SK-N-SH treated with all-trans-retinoic acid at 6 μM for 48 hours (cell line): ENCODE measurements at regions not wholly inside any gene's neighbourhood (a gene's known extent, or its start where the extent isn't known, plus 50 kb on each side); places are given as distances from the start of the nearest gene placed in this dataset.
A peak's percentile ranks its signal among the peaks of the same experiment; 100 is the strongest.

ENCODE experiments used
- ATAC-seq: fragments of 200-7000 bp; cut with Tn5 transposase; 3 replicates; pipeline ENCODE4 v1.9.1; 2020; ENCODE audit warnings: mild to moderate bottlenecking, moderate library complexity
- ARNTL ChIP-seq: fragments of 450-650 bp; formaldehyde crosslinking; IDR thresholded peaks from 2 replicates; pipeline ENCODE4 v1.5.0; 2020; ENCODE audit warnings: low read depth, mild to moderate bottlenecking, moderate library complexity, borderline replicate concordance
- BACH2 ChIP-seq: fragments of 250-450 bp; sonication (Bioruptor Pico); IDR thresholded peaks from 2 replicates; pipeline ENCODE4 v1.9.0; 2021; ENCODE audit warnings: mild to moderate bottlenecking, borderline replicate concordance
- GLIS3 ChIP-seq: fragments of 250-450 bp; sonication (Bioruptor Pico); IDR thresholded peaks from 2 replicates; pipeline ENCODE4 v1.5.0; 2020; ENCODE audit warnings: mild to moderate bottlenecking, moderate library complexity
- ISL1 ChIP-seq: fragments of 250-450 bp; sonication (Bioruptor Pico); IDR thresholded peaks from 2 replicates; pipeline ENCODE4 v2.1.2; 2022; ENCODE audit warnings: mild to moderate bottlenecking, moderate library complexity
- OSR1 ChIP-seq: fragments of 250-450 bp; sonication (Bioruptor Pico); IDR thresholded peaks from 2 replicates; pipeline ENCODE4 v1.8.0; 2022; ENCODE audit warnings: moderate library complexity, mild to moderate bottlenecking, inconsistent platforms
- PATZ1 ChIP-seq: fragments of 250-450 bp; sonication (Bioruptor Pico); IDR thresholded peaks from 2 replicates; pipeline ENCODE4 v1.8.0; 2020; ENCODE audit warnings: mild to moderate bottlenecking, moderate library complexity, borderline replicate concordance
- PPARA ChIP-seq: fragments of 250-450 bp; sonication (Bioruptor Pico); IDR thresholded peaks from 2 replicates; pipeline ENCODE4 v1.5.0; 2020; ENCODE audit warnings: mild to moderate bottlenecking, borderline replicate concordance
- SNAI2 ChIP-seq: fragments of 250-450 bp; sonication (Bioruptor Pico); IDR thresholded peaks from 2 replicates; pipeline ENCODE4 v1.5.0; 2020; ENCODE audit warnings: mild to moderate bottlenecking, moderate library complexity
- TCF4 ChIP-seq: fragments of 250-450 bp; sonication (Bioruptor Pico); IDR thresholded peaks from 2 replicates; pipeline ENCODE4 v1.8.0; 2021; ENCODE audit warnings: mild to moderate bottlenecking, moderate library complexity, borderline replicate concordance
- TOX ChIP-seq: fragments of 250-450 bp; sonication (Bioruptor Pico); IDR thresholded peaks from 2 replicates; pipeline ENCODE4 v1.8.0; 2021; ENCODE audit warnings: mild to moderate bottlenecking, moderate library complexity, borderline replicate concordance
- ZC3H10 ChIP-seq: fragments of 250-450 bp; sonication (Bioruptor Pico); IDR thresholded peaks from 2 replicates; pipeline ENCODE4 v1.5.1; 2021; ENCODE audit warnings: mild to moderate bottlenecking, moderate library complexity
- ZFP3 ChIP-seq: fragments of 250-450 bp; sonication (Bioruptor Pico); IDR thresholded peaks from 2 replicates; pipeline ENCODE4 v1.5.0; 2020; ENCODE audit warnings: mild to moderate bottlenecking, moderate library complexity
- ZFP30 ChIP-seq: fragments of 450-650 bp; formaldehyde crosslinking; IDR thresholded peaks from 2 replicates; pipeline ENCODE4 v1.5.0; 2022; ENCODE audit warnings: mild to moderate bottlenecking, moderate library complexity
- ZNF565 ChIP-seq: fragments of 450-650 bp; formaldehyde crosslinking; conservative IDR thresholded peaks from 2 replicates; pipeline ENCODE4 v1.5.0; 2020; ENCODE audit warnings: low read depth, mild to moderate bottlenecking, moderate library complexity
- ZNF70 ChIP-seq: fragments of 450-650 bp; formaldehyde crosslinking; IDR thresholded peaks from 2 replicates; pipeline ENCODE4 v1.5.0; 2020; ENCODE audit warnings: mild to moderate bottlenecking, moderate library complexity
- ZNF8 ChIP-seq: fragments of 450-650 bp; formaldehyde crosslinking; IDR thresholded peaks from 2 replicates; pipeline ENCODE4 v1.5.0; 2020; ENCODE audit warnings: mild to moderate bottlenecking, moderate library complexity
- TF ChIP-seq, protein P1 (sequence below): fragments of 250-450 bp; sonication (Bioruptor Pico); IDR thresholded peaks from 2 replicates; pipeline ENCODE4 v1.8.0; 2021; ENCODE audit warnings: low read depth, mild to moderate bottlenecking, moderate library complexity, borderline replicate concordance
- TF ChIP-seq, protein P2 (sequence below): fragments of 250-450 bp; sonication (Bioruptor Pico); IDR thresholded peaks from 2 replicates; pipeline ENCODE4 v1.5.0; 2020; ENCODE audit warnings: mild to moderate bottlenecking, moderate library complexity
- TF ChIP-seq, protein P3 (sequence below): fragments of 250-450 bp; sonication (Bioruptor Pico); IDR thresholded peaks from 2 replicates; pipeline ENCODE4 v1.5.1; 2021; ENCODE audit warnings: mild to moderate bottlenecking, moderate library complexity

- TF ChIP-seq ZNF70 (CRISPR knock-in tag): no peak
- TF ChIP-seq, protein P1, sequence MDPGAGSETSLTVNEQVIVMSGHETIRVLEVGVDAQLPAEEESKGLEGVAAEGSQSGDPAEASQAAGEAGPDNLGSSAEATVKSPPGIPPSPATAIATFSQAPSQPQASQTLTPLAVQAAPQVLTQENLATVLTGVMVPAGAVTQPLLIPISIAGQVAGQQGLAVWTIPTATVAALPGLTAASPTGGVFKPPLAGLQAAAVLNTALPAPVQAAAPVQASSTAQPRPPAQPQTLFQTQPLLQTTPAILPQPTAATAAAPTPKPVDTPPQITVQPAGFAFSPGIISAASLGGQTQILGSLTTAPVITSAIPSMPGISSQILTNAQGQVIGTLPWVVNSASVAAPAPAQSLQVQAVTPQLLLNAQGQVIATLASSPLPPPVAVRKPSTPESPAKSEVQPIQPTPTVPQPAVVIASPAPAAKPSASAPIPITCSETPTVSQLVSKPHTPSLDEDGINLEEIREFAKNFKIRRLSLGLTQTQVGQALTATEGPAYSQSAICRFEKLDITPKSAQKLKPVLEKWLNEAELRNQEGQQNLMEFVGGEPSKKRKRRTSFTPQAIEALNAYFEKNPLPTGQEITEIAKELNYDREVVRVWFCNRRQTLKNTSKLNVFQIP (CRISPR knock-in tag): no peak
- no peak for TF ChIP-seq GLIS3
- no peak for TF ChIP-seq SNAI2
- no peak for TF ChIP-seq ZNF8
- no peak for TF ChIP-seq ZC3H10 (CRISPR knock-in tag)
- no peak for TF ChIP-seq ISL1
- TF ChIP-seq TOX (CRISPR knock-in tag): no peak
- TF ChIP-seq ZFP3 (CRISPR knock-in tag): no peak
- TF ChIP-seq, all 23 proteins: peak for 0
Observed at GRCh38 chrX:45755703-45756102, 555.0 kb upstream of the DIPK2B start (continued).

DNA sequence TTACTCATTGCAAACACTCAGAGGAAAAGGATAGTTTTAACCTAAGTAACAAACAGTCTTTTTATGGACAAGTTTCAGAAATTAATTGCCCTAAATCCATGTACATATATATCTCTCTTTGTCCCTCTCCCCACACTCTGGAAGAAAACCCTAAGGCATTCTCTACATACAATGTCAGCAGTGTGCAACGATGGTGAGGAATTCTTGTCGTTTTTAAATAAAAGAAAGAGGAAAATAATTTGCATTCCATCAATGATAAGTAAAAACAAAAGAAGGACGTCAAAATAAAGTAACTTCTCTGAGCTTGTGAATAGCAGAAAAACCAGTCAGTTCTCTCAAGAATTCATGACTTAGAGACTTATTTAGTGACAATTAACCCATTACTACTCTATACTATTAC lies 550.5 kb upstream of the DIPK2B start:
- TF ChIP-seq OSR1 (CRISPR knock-in tag) (no peak), ZNF565 (CRISPR knock-in tag) (no peak), ZFP3 (CRISPR knock-in tag) (no peak), ZC3H10 (CRISPR knock-in tag) (no peak), BACH2 (CRISPR knock-in tag) (no peak), PPARA (CRISPR knock-in tag) (no peak)
- TF ChIP-seq, protein P2, sequence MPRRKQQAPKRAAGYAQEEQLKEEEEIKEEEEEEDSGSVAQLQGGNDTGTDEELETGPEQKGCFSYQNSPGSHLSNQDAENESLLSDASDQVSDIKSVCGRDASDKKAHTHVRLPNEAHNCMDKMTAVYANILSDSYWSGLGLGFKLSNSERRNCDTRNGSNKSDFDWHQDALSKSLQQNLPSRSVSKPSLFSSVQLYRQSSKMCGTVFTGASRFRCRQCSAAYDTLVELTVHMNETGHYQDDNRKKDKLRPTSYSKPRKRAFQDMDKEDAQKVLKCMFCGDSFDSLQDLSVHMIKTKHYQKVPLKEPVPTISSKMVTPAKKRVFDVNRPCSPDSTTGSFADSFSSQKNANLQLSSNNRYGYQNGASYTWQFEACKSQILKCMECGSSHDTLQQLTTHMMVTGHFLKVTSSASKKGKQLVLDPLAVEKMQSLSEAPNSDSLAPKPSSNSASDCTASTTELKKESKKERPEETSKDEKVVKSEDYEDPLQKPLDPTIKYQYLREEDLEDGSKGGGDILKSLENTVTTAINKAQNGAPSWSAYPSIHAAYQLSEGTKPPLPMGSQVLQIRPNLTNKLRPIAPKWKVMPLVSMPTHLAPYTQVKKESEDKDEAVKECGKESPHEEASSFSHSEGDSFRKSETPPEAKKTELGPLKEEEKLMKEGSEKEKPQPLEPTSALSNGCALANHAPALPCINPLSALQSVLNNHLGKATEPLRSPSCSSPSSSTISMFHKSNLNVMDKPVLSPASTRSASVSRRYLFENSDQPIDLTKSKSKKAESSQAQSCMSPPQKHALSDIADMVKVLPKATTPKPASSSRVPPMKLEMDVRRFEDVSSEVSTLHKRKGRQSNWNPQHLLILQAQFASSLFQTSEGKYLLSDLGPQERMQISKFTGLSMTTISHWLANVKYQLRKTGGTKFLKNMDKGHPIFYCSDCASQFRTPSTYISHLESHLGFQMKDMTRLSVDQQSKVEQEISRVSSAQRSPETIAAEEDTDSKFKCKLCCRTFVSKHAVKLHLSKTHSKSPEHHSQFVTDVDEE (CRISPR knock-in tag): no peak
- TF ChIP-seq, protein P3, sequence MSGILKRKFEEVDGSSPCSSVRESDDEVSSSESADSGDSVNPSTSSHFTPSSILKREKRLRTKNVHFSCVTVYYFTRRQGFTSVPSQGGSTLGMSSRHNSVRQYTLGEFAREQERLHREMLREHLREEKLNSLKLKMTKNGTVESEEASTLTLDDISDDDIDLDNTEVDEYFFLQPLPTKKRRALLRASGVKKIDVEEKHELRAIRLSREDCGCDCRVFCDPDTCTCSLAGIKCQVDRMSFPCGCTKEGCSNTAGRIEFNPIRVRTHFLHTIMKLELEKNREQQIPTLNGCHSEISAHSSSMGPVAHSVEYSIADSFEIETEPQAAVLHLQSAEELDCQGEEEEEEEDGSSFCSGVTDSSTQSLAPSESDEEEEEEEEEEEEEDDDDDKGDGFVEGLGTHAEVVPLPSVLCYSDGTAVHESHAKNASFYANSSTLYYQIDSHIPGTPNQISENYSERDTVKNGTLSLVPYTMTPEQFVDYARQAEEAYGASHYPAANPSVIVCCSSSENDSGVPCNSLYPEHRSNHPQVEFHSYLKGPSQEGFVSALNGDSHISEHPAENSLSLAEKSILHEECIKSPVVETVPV: no peak
- TF ChIP-seq, all 23 proteins: peak for 0
- ATAC-seq: no peak

GRCh38 chrX:45750639-45751038 lies 550.0 kb upstream of the DIPK2B start:
- ATAC-seq: peak; percentile 3
- TF ChIP-seq SNAI2 (no peak), BACH2 (CRISPR knock-in tag) (no peak), ZFP3 (CRISPR knock-in tag) (no peak), PPARA (CRISPR knock-in tag) (no peak), ZNF70 (CRISPR knock-in tag) (no peak), PATZ1 (CRISPR knock-in tag) (no peak), TCF4 (CRISPR knock-in tag) (no peak), GLIS3 (no peak), ARNTL (CRISPR knock-in tag) (no peak), OSR1 (CRISPR knock-in tag) (no peak), ZFP30 (CRISPR knock-in tag) (no peak)
- TF ChIP-seq, protein P2 (CRISPR knock-in tag): no peak
- TF ChIP-seq, all 23 proteins: peak for 0
